ENCODE measurements at regions not wholly inside any gene's neighbourhood (a gene's known extent, or its start where the extent isn't known, plus 50 kb on each side); places are given as distances from the start of the nearest gene placed in this dataset.

DNA sequence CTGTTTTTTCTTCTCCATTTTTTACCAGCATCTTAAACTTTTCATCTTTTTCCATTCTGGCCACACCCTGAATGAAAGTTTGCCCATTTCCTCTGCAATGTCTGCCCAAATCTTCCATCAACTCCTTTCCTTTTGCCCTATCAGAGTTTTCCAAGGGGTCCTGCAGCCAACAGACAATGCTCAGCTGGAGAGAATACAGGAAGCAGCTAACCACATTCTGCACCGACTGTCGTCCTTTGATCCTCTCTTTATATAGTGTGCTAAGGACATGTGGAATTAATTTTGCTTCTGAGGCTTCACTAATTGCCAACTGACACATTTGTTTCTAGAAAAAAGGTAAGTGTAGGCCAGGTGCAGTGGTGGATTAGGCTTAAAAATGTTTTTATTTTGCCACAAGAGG lies 50.5 kb upstream of the DLX2 start:
- no peak for DNase-seq

DNA sequence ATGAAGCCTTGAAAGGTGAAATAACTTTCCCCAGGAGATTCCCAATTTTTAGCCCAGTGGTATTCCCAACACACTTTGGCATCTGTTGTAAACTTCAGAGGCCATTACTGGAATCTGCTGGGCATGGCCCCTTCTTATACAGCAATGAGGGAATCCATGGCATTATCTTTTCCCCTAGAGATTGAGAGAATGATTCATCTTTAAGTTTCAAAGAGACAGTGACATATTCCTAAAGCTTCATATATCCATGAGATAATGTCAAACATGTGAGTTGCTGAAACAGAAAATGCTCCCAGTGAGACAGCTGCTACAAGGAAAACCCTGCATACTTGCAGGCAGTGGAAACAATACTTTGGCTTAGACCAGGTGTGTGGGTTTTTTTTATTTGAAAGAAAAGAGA lies 51.1 kb upstream of the DLX2 start:
- DNase-seq = no peak

DNA sequence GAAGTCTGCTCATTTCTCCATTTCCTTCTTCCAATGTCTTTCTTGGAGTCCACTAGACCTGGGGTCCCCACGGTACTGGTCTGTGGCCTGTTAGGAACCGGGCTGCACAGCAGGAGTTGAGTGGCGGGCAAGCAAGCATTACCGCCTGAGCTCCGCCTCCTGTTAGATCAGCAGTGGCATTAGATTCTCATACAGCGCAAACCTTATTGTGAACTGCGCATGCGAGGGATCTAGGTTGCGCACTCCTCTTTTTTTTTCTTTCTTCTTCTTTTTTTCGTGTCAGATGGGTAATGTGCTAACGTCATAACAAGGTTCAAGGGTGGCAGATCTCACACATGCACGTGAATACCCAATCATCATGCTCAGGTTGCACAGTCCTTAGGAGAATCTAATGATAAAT lies 53.1 kb upstream of the DLX2 start:
- no peak for DNase-seq

DNA sequence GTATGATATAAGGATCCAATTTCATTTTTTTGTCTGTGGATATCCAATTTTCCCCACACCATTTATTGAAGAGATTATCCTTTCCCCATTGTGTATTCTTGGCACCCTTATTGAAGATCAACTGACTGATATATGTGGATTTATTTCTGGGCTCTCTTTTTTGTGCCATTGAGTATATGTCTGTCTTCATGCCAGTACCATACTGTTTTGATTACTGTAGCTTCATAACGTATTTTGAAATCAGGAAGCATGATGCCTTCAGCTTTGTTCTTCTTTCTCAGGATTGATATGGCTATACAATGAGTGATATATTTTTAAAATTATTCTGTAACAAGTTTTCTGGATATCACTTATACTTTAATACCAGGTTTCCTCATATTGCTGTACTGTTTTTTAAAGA lies 58.1 kb upstream of the DLX2 start:
- DNase-seq = no peak

DNA sequence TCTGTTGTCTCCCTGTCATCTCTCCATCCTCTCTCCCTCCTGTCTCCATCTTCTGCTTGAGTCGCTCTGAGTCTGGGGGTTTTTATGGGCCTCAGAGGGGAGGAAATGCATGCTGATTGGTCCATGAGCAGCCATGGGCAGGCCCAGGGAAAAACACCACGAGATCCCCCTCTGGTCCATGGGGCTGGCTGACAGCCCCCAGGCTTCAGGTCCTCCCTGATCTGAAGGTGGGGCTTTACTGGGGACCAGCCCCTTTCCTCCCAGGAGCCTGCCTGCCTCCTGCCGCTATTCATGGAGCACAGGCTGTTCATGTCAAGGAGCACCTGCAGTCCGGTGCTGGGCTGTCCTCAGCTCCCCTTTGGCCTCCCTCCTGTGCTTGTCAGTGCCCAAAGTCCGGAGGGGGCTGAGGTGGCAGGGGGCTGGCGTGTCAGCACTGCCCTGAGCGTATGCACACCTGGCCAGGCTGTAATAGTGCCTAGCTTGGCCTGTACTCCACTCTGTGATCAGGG lies 59.6 kb upstream of the DLX2 start:
- DNase-seq = no peak

DNA sequence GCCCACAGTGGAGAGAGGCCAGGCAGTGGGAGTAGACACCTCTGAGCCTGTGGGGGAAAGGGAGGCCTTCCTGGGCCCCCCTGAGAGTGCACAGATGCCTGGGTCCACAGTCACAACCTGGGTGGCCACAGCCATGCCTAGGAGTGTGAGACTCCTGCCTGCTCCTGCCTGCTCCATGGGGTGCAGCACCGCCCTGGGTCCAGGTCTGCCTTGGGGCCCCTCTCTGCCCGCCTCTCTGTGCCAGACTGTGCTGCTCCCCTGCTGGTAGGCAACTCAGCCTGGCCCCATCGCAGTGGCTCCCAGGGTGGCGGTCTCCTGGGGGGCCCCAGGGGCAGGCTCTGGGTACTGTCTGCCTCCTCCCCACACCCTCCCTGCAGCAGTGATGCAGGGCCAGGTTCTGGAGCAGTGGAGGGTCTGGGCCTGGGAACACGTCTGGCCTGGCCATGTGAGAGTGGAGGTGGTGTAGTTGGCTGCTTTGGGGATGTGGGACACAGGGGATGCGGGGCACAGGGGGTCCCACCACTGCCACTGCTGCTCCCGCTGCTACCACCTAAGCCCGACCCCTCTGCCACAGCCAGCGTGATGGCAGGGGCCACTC lies 60.1 kb upstream of the DLX2 start:
- DNase-seq = no peak

DNA sequence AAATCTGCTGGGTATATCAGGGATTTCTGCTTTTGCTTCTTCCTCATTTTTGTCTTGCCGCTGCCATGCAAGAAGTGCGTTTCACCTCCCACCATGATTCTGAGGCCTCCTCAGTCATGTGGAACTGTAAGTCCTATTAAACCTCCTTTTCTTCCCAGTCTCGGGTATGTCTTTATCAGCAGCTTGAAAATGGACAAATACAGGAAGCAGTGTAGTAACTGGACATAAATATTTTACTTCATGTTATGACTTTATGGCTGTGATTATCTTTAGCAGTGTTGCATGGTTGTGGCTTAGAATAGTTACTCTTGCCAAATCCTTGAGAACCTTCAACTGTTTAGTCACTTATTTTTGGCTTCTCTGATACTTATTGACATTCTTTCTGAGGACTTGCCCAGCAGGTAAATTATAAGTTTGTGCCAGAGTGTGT lies 66.2 kb upstream of the DLX2 start:
- no peak for DNase-seq

DNA sequence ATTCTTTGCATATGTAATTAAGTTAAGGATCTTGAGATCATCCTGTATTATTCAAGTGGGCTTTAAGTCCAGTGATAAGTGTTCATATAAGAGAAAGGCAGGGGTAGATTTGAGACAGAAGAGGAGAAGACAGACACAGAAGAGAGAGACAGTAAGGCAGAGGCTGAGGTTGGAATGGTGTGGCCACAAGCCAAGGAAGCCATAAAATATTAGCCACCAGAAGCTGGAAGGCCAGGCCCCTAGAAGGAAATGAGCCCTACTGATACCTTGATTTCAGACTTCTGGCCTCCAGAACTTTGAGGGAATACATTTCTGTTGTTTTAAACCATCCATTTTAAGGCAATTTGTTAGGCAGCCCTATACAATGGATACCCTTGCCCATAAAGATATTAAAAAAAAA lies 66.9 kb upstream of the DLX2 start:
- no peak for DNase-seq

DNA sequence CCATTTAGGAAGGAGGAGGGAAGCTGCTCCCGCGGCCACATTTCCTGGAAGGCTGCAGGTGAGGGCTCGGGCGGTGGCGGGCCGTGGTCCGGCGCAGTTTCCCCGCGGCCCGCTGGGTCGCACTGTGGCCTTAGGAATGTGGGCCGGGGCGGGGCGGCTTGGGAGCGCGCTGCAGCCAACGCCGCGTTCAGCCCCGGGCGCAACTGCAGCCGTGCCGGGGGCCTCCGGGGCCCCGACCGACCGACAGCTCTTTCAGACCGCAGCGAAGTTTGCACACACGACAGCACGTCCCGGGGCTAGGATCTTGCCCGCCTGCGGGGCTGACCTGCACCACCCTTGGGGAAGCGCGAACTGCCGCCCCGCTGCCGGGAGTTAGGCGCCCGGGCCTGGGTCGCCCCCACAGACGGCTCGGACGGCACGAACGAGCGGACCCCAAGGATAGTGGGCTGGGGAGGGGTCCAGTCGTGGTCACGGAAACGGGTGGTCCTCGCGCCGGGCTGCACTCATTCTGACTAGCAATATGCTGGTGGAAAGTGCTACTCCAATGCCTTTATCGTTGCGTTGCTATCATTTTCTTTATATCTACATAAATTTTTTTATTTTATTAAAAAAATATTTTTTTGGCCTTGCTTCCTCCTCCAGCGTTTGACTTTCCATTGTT lies 69.9 kb upstream of the DLX2 start:
- DNase-seq = peak; percentile 69 to 72

DNA sequence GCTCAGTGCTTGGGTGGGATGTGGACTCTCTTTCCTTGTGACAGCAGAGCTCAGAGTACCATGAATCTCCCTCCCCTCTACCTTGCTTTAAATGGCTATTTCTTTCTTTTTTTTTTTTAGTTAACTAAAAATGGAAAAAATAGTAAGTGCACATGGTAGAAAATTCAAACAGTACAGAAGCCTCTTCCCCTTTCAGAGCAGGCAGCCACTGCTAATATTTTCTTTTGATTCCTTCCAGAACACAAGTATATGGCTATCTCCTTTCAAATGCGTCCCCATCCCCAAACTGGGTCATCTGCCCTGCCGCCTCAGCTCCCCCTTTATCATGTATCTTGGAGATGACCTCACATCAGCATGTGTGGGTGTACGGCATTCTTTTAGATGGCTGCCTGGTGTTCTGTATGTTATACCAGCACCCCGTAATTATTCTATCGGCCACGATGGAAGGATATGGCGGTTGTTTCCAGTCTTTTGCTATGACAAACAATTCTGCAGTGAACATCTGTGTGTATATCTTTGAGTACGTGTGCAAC lies 70.5 kb upstream of the DLX2 start:
- no peak for DNase-seq

DNA sequence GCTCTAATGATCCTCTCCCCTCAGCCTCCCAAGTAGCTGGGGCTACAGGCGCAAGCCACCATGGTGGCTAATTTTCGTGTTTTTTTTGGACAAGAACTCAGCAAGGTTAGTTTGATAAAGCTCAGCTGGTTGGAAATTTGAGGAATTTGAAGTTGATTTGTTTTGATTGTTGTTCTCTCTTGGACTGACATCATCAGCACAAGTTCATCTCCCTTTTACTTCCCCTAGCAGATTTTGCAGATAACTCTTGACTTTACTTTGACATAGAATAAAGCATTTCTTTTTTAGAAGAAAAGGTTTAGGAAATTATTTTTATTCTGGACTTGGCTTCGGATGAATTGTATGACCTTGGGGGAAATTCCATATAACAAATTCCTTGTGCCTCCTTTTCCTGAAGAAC lies 74.9 kb upstream of the DLX2 start:
- DNase-seq = no peak

DNA sequence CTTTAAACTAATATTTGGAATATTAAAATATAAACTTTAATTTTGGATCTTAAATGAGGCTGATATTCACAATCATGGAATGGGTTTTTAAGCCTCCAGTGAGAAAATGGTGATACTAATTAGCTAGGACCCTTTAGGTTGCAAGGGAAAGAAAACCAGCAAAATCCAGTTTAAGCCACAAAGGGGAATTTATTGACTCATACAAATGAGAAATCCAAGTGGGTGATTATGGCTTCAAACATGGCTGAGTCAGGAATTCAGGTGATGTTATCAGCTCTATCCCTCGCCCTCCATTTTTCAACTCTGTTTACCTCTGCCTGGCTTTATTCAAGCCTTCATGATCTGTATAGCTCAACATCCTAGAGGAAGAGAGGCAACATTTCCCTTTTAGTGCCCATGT lies 75.3 kb upstream of the DLX2 start:
- no peak for DNase-seq

DNA sequence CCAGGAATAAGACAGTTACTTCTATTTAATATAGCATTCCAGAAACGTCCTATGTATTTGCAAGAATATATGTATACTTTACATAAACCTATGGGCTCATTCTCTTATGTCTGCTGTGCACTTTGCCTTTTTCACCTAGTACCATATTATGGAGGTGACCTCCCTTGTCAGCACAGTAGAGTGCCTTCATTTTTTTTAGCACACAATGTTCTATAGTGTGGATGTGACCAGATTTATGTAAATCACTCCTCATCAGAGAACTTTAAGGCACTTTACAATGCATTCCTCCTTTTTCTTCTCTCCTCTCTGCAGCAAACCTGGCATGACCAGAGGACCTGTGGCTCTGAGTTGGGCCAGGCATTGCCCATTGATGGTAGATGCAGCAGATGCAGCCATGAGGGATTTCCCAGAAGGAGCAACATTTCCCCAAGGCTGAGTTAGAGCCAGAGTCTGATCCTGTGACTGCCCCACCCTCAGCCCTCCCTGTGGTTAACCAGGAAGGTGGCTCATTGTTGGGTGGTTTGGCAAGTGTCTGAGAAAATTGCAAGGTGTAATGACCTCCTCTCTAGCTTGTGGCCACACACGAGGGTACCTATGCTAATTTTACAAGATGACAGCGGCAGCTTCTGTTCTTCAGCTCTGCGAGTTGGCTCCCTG lies 76.5 kb upstream of the DLX2 start:
- DNase-seq = no peak

DNA sequence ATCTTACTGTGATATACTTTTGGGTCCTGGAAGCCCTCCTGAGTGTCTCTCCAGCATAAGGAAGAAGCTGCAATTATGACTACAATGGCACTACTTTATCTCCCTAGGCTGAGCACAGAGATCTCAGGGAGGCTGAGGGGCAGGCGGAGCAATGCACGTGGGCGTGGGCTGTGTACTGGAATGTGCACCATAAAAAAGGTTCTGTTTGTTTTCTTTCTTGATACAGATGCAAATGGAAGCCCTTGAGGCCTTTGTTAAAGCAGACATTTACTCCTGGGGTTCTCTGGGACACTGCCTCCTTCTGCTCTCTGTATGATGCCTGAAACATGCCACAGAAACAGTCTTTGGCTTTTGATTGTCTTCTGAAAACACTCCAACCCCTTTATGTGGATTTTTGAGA lies 79.1 kb upstream of the DLX2 start:
- no peak for DNase-seq

DNA sequence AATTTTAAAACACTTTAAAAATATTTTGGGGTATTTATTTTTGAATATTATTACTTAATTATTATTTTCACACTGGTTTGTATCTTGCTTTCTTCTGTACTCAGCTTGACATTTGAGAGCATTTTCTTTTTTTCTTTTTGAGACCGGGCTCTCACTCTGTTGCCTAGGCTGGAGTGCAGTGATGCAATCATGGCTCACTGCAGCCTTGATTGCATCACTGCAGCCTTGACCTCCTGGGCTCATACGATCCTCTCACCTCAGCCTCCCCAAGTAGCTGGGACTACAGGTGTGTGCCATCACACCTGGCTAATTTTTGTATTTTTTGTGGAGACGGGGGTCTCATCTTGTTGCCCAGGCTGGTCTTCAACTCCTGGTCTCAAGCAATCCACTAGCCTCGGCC lies 79.9 kb upstream of the DLX2 start:
- no peak for DNase-seq

DNA sequence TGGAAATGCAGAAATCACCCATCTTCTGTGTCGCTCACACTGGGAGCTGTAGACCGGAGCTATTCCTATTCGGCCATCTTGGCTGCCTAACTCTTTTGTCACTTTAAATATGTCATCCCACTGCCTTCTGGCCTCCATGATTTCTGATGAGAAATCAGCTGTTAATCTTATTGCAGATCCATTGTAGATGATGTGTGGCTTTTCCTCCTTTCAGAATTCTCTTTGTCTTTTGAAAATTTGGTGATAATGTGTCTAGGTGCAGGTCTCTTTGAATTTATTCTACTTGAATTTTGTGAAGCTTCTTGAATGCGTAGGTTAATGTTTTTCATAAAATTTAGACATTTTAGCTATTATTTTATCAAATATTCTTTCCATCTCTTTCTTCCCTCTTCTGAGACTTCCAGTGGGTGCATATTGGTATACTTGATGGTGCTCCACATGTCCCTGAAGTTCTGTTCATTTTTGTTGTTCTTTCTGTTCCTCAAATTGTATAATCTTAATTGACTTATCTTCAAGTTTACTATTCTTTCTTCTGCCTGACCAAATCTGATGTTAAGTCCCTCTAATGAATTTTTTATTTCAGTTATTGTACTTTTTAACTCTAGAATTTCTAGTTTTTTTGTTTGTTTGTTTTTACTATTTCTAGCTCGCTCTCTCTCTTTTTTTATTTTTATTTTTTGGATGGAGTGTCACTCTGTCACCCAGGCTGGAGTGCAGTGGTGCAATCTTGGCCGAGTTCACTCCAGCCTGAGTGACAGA lies 90.8 kb upstream of the DLX2 start:
- DNase-seq = no peak

DNA sequence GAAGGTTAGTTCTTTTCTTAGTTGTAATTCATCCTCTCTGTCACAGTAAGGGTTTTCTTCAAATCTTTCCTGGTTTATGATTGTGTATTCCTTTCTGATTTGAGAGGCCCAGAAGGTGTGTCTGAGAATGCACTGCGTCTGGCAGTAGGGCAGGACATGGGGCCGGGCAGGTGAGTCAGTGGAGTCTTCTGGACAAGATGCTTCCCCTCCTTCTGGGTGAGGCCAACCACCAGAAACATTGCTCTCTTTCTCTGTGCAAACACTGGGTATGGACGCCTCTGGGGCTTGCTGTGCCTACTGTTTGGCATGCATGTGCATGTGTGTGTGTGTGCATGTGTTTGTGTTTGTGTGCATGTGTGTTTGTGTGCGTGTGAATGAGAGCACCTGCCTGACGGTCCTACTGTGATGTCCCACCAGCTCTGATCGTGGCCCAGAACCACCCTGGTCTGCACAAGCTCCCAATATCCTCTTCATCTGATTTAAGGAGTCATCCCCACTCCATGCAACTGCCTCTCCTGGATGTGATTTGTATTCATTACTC lies 93.2 kb upstream of the DLX2 start:
- no peak for DNase-seq

DNA sequence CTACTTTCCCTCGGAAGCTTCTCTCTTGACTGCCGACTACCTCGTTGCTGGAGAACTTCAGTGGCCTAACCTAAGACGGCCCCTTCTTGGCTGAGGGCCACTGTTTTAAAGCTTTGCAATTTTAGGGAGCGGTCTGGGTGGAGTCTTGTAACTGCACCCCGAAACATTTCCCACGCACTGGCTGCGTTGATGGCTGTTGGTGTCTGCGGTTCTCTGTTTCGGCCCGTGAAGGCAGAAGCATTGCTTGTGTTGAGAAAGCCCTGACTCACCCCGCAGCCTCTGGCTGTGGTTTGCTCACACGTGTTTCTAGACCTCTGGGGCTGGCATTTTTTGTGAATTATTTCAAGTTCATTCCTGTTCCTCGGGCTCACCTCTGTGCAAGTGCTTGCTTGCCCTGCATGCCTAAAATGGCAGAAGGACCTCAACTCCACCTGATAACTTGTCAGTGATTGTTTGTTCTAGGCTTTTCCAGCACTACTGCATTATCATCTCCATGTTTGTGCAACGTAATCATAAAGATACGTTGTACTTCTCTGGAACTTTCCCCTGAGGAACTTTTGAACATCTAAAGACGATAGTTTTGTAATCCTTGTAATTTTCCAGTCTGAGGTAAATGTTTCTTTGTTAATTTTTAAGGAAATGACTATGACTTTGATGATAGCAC lies 94.2 kb upstream of the DLX2 start:
- no peak for DNase-seq

DNA sequence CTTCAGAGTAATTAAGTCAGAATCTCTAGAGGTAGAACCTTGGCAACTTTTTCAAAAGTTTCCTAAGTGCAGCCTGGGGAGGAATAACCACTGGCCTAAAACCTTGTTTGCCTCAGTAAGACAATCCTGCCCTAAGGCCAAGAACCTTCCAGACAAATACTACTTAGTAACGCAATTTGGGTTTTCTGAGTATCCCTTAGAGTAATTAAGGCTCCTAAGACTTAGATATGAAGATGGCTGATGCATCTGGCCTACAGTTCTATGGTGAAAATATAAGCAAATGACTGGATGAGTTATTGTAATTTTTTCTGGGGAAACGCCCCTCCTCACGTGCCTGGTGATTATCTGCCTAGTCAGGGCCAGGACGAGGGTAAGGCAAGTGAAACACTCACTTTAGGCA lies 95.7 kb upstream of the DLX2 start:
- no peak for DNase-seq

DNA sequence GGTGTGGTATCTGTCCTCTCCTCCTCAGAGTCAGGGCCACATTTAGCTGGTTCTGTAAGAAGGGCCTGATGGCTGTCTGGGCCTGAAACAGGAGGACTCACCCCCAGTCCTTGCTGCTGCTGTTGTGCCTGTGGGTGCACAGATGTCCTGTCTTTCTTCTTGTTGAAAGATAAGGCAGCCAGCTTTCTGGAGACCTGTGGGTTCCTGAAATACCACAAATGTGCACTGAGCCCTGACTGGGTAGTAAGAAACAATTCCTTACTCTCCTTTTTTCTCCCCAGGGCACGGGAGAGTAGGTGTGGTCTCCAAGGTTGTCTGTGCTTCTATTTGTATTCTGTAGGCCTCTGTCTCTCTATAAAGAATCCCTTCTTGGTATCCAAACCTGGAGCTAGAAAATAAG lies 96.2 kb upstream of the DLX2 start:
- no peak for DNase-seq

DNA sequence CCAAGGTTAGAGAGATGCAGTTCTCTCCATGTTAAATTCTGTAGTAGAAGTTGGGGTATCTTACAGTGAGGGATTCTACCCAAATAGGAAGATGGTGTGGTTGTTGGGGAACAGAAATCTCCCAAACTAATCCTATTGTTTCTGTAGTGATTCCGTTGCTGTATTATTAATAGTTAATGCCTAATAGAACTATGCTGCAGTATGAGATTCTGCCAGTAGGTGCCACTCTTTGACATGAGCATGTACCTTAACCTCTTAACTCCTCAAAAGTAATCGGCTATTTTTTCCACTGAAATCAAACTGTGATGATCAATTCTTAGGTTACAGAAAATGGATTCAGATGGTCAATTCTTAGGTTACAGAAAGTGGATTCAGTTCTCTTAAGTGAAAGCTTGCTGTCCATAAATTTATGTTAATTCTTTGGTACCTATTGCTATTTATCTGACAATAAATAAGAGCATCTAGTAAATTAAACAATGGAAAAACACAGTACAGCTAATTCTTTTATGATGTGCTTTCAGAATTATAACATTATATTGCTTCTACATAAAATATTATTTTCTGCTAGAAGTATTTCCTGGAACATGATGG lies 97.9 kb upstream of the DLX2 start:
- no peak for DNase-seq

DNA sequence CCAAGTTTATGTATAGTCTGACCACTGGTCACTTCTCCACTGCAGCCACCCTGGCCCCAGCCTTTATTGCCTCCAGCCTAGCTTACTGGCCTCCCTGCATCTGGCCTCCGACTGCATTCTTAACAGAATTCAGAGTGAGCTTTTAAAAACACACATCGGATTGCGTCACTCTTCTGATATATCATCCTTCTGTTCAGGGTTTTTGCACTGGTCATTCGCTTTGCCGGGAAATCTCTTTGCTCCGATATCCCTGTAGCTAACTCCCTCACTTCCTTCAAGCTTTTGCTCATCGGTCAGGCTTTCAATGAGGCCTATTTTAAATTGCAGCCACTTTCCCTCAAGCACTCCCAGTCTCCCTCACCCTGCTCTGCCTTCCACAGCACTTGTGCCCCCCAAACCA lies 101.6 kb upstream of the DLX2 start:
- DNase-seq = no peak

Data from NCI-H2081 (cell line).